Activated T-cell treated with anti-CD3 and anti-CD28 coated beads for 1 hour (primary cell): ENCODE measurements at regions not wholly inside any gene's neighbourhood (a gene's known extent, or its start where the extent isn't known, plus 50 kb on each side); places are given as distances from the start of the nearest gene placed in this dataset.

Source experiments
- DNase-seq: peaks from one replicate; pipeline ENCODE4 v3.0.0-alpha.2; 2020; ENCODE audit warnings: low read depth

- no peak for DNase-seq
These were observed 118.5 kb upstream of the ADCY1 start for GRCh38 chr7:45455662-45456061.

GRCh38 chr7:45456105-45456504, 118.1 kb upstream of the ADCY1 start:
- DNase-seq = no peak

- DNase-seq = no peak
These were observed 117.2 kb upstream of the ADCY1 start for GRCh38 chr7:45456747-45457524.

- no peak for DNase-seq
These were observed 116.6 kb upstream of the ADCY1 start for GRCh38 chr7:45457591-45457990.

- no peak for DNase-seq
These were observed 114.7 kb upstream of the ADCY1 start for GRCh38 chr7:45459476-45459875.

GRCh38 chr7:45460379-45460778, 113.8 kb upstream of the ADCY1 start:
- DNase-seq = no peak

GRCh38 chr7:45461026-45461425, 113.1 kb upstream of the ADCY1 start:
- DNase-seq = no peak

GRCh38 chr7:45469103-45469502, 105.1 kb upstream of the ADCY1 start:
- no peak for DNase-seq

GRCh38 chr7:45470031-45470430, 104.1 kb upstream of the ADCY1 start:
- DNase-seq = no peak

- no peak for DNase-seq
These were observed 94.4 kb upstream of the ADCY1 start for GRCh38 chr7:45479781-45480180.

- no peak for DNase-seq
These were observed 91.7 kb upstream of the ADCY1 start for GRCh38 chr7:45482451-45482850.

- DNase-seq = no peak
These were observed 90.1 kb upstream of the ADCY1 start for GRCh38 chr7:45484094-45484493.

- DNase-seq = no peak
These were observed 87.6 kb upstream of the ADCY1 start for GRCh38 chr7:45486575-45486974.

GRCh38 chr7:45494885-45495284, 79.3 kb upstream of the ADCY1 start:
- no peak for DNase-seq

- DNase-seq = no peak
These were observed 78.5 kb upstream of the ADCY1 start for GRCh38 chr7:45495618-45496017.

- no peak for DNase-seq
These were observed 73.9 kb upstream of the ADCY1 start for GRCh38 chr7:45500257-45500656.

GRCh38 chr7:45501791-45502190, 72.4 kb upstream of the ADCY1 start:
- no peak for DNase-seq

- DNase-seq = no peak
These were observed 68.1 kb upstream of the ADCY1 start for GRCh38 chr7:45506059-45506458.

GRCh38 chr7:45509222-45509621, 64.9 kb upstream of the ADCY1 start:
- DNase-seq = no peak

- no peak for DNase-seq
These were observed 62.2 kb upstream of the ADCY1 start for GRCh38 chr7:45511721-45512597.

GRCh38 chr7:45514944-45515343, 59.2 kb upstream of the ADCY1 start:
- no peak for DNase-seq

- DNase-seq = no peak
These were observed 58.8 kb upstream of the ADCY1 start for GRCh38 chr7:45515346-45515745.
